SK-N-DZ (cell line): ENCODE measurements at regions not wholly inside any gene's neighbourhood (a gene's known extent, or its start where the extent isn't known, plus 50 kb on each side); places are given as distances from the start of the nearest gene placed in this dataset.

Experiments
- DNase-seq: peaks from one replicate; pipeline ENCODE4 v3.0.0-alpha.2; 2015; ENCODE audit warnings: low spot score

DNA sequence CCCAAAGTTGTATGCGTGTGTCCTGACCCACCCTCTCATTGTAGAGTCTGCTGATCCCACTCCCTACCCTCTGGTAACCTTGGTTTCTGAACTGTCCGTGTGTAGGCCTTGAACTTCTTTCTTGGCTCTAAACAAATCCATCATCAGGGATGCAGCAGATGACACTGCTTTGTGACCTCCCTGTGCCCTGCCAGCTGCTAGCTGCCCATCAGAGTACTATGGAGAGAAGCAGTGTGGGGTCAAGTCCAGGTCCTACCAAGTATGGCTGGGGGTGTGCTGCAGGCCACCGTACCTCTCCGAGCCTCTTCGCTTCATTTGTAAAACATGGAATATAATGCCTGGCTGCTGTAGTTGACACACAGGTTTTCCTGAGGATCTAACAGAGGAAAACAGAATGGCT is 183.5 kb upstream of the RBPJ start:
- DNase-seq = no peak

DNA sequence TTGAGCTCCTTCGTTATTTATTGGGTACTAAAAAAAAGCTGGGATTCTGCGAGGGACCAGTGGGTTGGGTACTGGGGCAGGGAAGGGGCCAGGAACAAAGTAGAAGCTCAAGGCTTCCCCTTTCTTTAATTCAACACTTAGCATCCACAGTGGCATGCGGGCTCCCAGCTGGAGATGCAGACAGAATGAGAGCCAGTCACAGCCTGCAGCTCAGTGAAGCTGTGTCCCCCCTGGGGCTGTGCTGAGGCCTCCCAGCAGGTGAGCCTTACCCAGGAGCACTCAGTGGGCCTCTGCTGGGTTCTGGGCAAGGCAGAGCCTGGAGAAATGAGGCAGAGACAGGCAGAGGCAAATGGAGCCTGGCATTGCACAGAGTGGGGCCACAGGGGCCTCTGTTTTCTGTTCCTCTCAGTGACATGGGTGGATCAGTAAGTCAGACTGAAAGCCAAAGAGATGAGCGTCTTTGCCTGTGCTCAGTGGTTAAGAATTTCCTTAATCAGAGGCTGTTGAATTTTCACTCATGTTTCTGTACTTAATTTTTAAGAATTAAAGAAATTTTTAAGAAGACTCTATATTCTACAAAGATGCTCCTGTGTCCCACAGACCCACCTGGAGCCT is 181.4 kb upstream of the RBPJ start:
- no peak for DNase-seq

DNA sequence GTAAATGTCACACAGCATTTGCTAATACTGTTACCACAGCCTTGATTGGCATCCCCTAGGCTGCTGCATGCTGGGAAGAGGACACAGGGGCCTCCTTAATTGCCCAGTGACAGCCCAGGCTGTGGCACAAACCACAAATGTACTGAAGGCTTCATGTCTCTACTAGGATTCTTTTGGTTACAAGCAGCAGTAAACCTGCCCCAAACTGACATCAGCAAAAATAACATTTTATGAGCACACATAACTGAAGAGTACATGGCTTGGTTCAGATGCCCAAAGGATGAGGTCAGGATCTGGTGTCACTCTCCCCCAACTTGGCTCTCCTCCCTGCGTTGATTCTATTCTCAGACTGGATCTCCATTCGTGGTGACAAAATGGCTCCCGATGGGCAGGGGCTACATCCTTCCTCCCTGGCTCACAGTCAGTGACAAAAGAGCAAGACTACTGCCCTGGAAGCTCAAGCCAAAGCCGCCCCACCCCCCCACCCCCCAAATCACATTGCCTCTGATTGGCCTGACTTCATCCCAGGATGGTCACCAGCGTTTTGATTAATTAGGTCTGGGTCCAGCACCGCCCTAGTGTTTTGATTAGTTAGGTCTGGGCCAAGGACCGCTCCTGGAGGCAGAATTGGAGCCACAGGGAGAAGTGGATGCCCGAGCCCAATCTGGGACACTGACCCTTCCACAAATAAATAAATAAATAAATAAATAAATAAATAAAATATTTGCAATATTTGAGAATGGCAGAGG is 180.5 kb upstream of the RBPJ start:
- no peak for DNase-seq

DNA sequence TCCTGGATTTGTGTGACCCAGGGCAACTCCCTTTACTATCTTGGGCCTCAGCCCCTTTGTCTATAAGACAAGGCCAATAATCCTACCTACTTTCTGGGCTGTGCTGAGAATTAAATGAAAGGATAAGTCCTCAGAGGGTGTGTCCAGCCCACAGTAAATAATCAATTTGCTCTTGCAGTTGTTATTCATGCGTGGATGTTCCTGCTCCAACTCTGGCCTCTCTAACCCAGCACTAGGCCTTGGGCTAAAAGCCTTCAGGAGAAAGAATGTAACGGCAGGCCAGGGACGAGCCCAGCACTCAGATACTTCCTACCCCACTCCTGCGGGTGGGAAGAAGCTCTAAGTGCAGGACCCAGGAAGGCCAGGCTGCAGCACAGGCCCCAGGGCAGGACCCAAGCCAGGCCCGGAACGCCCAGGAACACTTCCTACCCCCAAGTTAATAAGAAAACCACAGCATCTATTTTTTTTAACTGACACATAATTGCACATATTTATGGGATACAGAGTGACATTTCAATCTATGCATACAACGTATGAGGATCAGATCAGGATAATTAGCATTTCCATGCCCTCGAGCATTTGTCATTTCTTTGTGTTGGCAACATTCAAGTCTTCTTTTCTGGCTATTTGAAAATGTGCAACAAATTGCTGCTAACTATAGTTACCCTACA is 179.6 kb upstream of the RBPJ start:
- DNase-seq = no peak

DNA sequence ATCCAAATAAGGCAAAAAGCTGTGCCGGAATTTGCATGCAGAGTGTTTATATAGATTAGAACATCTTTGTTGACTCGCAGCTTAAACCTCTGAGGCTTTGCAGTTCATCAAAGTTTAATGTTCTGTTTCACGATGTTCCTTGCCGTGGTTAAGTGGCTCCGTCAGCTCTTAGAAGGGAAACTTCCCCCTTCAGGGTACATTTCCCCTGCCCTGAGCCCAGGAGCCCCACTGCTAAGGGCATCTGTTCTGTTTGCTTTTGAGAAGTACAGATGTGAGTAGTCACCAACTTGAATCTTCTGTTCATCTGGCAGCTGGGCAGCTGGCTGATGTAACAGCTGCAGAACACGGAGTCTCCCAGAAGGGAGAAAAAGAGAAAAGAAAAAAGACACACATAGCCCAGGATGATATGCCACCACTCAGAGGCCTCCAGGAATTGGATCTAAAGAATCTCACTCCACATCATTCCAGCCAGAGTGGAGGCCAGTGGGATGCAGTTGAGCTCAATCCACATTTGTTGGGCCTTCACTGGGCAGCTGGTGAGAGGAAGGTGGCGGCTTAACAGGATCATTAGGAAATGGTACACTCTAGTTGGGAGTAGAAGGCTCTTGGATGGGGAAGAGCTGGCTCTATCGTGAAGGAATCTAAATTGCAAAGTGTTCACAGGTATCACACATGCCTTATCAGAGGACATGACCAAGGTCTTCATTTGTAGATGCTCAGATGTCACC is 178.7 kb upstream of the RBPJ start:
- DNase-seq = no peak

DNA sequence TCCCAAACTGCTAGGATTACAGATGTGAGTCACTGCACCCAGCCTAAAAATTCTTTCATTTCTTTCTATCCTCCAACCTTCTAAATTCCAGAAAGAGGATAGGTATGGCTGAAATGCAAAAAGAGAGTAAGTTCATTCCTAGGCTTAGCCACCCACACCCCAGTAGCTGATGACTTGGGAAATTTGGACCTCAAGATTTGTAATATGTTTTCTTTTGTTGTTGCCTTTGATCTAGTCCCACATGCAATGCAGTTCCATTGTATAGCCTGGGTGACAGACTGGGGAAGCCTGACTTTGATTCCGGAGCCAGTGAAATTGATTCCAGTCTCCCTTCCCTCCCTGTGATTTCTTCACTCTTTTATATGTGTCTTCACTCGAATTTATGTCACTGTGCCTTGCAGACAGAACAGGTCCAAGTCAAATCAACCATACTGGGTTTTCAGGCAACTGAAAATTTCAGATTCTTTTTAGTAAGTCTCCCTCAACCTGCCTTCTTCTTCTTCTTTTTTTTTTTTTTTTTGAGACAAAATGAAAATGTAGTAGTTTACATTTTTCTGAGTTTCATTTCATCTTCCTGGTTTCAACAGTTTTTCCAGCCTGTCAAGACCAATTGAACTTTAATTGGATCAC is 176.2 kb upstream of the RBPJ start:
- DNase-seq = no peak

DNA sequence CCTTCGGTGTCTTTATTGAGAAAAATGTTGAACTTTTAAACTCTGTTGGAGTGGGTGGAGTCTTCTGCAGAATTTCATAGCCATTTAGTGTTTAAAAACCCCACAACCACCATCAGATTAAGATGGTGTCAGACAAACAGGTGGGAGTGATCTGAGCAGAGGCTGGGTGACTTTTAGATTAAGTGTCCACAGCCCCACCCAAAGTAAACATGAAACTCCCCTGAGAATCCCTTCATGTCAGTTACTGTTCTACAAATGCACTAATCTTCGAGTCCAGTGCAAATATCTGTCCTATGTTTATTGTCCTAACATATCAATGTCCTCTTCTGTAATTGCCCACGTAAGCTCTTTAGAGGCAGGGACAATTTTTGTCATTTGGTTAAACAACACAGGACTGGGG is 175.6 kb upstream of the RBPJ start:
- no peak for DNase-seq

DNA sequence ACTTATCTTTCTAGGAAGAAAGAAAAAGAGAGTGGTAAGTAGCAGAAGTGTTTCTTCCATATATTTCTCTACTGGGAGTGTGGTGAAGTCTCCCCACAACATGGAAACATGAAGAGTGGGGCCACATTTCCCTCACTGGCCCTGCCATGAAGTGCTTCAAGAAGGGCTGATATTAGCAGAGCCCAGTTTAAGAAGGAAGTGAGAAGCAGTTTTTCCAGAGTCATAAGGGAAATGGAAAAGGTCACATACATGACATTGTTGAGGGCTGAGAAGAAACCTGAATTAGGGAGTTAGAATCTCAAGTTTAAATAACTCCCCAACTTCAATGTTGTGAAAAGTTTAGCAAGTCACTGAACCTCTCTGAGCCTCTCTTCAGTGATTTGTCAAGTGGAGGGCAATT is 171.9 kb upstream of the RBPJ start:
- DNase-seq = no peak

DNA sequence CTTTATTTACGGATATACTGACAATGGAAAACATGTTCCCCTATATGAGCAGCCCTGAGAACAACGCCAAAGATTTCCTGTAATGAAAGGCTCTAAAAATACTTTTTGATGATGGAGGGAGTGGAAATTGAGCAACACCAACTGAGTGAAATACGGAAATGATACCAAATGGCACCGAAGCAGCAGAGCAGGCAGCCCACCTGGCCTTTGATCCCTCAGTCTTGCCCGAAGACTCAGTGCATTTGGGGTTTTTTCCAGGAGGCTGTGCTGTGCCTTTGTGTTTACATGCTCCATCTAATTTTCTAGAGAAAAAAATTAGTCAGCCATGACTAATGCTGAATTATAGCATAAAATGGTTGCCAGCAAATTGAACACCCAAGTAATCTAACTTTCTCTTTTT is 169.9 kb upstream of the RBPJ start:
- no peak for DNase-seq

DNA sequence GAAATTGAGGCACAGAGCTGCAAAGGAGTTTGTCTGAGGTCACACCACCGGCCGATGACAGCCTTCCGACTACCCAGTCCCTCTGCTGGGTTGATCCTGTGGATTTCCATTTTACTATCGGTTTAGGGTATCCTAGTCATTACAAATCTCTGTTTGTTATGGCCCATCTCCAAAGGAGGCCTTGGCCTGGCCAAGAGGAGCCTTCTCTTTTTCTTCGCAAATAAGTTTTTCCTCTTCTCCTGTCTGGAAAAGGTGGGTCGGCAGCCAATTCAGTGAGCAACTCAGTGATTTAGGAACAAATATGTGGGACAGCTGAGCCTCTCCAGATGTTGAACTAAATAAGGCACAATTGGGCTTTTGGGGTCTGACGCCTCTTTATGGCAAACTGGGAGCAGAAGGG is 169.2 kb upstream of the RBPJ start:
- DNase-seq = no peak

DNA sequence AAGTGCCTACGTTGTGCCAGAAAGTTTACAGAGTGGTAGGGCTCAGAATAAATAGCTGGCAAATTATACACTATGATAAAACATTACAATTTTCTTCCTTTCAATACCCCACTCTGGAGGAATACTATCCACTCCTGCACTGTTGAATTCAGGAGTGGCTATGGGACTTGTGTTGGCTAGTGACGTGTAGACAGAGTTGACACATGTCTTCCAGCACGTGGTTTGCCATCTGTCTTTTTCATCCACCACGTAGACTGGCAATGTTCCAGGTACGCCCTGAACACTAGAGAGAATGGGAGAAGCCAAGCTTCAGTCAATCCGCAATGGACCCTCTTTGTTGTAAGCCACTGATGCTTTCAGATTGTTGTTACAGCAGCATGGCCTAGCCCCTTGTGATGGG is 168.8 kb upstream of the RBPJ start:
- no peak for DNase-seq

DNA sequence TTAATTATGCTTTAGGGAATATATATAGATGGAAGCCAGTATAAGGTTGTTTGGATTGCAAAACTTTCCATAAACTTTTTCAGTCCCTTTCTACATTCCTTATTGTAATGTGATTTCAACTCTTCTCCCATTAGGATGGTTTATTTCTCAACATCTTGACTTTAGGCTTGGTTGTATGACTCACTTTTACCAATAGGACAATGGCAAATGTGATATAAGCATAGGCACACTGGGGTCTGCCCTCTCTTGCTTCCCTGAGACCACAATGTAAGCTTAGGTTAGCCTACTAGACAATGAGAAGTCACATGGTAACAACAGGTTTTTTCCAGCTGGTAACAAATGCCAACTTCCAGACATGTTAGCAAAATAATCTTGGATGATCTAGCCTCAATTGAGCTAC is 163.3 kb upstream of the RBPJ start:
- no peak for DNase-seq

DNA sequence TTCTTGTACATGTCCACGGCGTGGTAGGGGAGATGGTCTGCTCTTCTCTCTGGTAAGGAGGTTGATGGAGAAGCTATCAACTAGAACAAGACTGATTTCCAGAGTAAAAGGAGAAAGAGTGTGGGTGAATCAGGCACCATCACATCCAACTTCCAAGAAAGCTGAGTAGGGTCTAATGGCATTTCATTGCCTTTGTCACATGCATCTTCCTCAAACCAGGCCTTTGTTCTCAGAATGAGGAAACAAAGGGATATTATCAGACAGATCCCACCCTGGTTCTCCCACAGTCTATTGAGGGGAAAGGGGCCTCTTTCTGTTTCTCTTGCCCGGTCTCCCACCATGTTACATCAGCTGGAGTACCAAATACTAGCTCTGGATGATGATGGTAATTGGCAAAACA is 160.2 kb upstream of the RBPJ start:
- no peak for DNase-seq

DNA sequence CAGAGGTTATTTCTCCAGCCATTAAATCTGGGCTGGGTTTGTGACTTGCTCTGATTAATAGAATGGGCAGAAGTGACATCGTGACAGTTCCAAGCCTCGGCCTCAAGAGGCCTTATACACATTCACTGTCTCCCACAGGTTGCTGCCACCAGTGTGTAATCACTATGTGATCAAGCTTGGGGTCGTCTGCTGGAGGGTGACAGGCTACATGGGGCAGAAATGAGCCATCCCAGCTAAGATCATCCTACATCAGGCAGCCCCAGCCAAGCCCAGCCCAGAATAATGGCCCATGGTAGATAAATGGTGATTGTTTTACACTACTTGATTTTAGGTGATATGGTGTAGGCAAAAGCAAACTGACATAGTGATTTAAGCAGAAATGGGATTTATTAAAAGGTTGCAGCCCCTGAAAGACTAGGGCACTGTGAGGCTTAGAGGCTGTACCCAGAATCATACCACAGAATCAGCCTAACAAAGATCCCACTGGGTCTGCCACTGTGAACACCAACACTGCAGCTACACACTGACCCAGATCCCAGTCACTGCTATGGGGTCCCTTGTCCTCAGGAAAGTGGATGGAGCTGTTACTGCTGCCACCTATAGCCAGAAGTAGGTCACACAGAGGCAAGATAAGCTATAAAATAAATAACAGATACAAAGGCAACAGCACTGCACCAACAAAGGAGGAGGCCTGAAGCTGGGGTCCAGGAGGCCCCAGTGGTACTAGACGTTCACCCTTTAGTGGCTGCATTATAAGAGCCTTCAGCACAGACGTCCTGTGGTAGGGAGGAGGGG is 159.6 kb upstream of the RBPJ start:
- peak; percentile 64 for DNase-seq

DNA sequence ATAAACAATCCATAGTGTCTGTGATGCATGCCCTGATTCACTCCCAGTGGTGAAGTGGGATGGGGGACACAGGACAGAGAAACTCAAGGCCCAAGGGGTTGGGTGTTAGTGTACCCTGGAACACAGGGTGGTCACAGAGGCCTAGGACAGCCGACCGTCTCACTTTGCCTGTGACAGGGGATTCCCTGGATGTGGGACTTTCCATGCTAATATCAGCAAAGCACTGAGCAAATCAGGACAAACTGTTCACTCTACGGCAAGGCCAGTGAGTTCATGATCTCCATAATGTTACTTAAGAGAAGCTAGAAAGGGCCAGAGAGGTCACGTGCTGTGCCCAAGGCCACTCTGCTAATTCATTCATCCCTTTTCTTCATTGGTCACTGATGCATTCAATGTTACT is 158.7 kb upstream of the RBPJ start:
- no peak for DNase-seq

DNA sequence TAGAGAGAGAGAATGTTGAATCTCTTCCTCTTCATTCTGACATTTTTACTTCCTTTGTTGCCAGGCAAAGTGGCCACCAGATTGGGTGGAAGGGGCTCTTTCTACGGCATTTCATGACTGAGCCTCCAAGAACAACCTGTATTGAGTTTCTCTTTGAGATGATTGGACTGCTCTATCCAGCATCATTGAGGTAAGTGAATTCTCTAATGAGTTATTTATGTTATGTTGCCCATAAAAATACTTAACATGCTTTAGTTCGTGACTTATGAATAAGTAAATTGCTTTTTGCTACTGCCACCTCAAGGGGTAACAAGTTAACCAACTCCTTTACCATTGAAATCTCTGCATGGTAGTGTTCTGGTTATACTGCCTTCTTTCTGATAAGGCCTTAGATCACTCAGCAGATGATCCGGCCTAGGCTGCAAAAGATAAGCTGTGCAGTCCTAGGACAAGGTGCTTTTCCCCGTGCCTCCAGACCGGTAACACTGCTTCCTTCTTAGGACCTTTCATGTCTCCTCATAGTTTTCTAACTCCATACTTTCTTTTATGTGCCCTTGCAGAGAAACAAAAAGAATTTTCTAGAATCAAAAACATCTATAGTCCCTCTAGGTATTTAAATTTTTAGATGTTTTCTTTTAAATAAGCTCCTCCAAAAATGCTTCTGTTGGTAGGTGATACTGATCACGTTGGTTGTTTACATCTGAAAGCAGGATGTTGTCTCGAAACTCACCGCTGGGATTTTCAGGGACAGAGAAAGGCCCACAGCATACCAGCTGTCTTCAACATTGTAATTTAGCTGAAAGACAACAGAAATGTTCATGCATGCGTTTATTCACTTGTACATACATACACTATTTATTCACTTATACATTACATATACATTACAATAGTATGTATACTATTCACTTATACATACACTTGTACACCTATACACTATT is 157.1 kb upstream of the RBPJ start:
- no peak for DNase-seq

DNA sequence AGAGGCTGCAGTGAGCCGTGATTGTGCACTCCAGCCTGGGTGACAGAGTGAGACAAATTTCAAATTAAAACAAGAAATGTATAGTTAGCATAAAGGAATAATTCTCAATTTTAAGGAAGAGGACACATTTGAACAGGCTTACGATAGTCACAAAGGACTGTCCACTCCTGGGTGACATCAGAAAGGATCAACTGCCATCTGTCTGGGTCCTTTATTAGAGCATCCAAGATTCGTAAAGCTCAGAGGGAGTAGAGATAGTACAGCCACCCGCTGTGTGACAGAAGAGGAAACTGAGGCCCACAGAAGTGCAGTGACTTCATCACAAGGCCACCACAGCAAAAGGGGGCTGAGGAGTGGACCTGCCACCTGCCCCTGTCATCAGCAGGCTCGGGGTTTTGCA is 149.3 kb upstream of the RBPJ start:
- DNase-seq = no peak

DNA sequence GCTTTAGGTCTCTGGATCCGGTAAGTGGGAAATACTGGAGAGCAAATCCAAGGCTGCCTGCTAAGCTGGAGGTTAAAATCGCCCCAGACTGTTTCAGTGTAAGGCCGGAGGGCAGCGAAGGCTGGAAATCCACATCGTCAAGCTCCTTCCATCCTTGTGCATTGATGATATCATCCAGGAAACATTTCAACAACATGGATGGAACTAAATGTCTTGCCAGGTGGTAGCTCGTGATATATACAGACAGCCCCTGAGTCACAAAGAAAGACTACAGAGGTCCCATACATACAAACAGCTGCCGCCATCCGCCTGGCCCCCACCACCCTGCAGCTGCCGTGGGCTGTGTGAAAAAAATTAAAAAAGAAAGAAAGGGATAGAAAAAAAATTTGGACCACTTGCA is 148.9 kb upstream of the RBPJ start:
- peak; percentile 32 for DNase-seq

DNA sequence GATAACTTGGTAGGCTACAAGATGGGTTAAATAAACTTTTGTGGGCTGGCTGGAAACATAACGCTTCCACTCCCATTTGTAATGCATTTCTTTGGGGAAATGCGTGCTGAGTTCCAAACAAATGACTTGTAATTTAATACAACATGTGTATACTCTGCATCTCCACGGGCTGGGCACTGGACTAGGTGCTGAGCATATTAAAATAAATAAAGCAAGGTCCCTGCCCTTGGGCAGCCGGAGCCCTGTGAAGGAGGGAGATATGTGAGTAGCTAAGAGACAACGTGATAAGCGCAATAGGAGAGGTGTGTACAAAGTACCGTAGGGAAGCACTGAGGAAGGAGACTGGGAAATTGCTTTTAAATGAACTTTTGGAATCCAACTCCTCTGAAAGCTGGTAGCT is 147.2 kb upstream of the RBPJ start:
- DNase-seq = no peak

DNA sequence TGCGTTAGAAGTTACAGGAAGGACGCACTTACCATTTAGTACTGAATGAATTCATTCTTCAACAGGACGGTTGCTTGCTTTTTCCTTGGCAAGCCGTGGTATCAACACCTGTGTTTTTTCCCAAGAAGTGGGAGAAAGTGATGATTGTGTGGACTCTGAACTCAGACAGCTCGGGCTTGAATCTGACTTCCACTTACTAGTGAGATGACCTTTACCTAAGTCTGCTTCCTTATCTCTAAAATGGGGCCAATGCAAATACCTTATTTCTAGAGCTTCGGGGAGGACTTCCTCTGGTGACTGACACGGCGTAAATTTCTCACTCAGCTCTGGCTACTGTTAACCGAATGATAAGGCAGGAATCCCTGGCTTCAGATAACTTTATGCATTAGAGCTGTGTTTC is 146.8 kb upstream of the RBPJ start:
- no peak for DNase-seq
